H1 (cell line): ENCODE measurements at regions not wholly inside any gene's neighbourhood (a gene's known extent, or its start where the extent isn't known, plus 50 kb on each side); places are given as distances from the start of the nearest gene placed in this dataset.

Experiments
- CEBPB ChIP-seq: IDR thresholded peaks from 2 replicates; pipeline ENCODE4 v1.6.1; 2012; ENCODE audit warnings: low read depth, low read length
- CHD7 ChIP-seq: fragments of 300-600 bp; sonication (generic); IDR thresholded peaks from 2 replicates; pipeline ENCODE4 v1.7.1; 2012; ENCODE audit warnings: low read length, moderate library complexity, mild to moderate bottlenecking, inconsistent platforms; ENCODE audit not compliant: insufficient replicate concordance
- CTBP2 ChIP-seq: IDR thresholded peaks from 2 replicates; pipeline ENCODE4 v1.7.0; 2011; ENCODE audit warnings: borderline replicate concordance, mild to moderate bottlenecking, moderate library complexity, mixed read lengths, low read length; ENCODE audit not compliant: insufficient read depth, insufficient read length
- PHF8 ChIP-seq: fragments of 200-600 bp; sonication (generic); conservative IDR thresholded peaks from 2 replicates; pipeline ENCODE4 v1.7.1; 2012; ENCODE audit warnings: low read depth, mild to moderate bottlenecking, inconsistent platforms, low read length, moderate library complexity

- TF ChIP-seq CHD7 (no peak), PHF8 (no peak), CTBP2 (no peak), CEBPB (no peak)
Observed at GRCh38 chr12:97411341-97411740, 51.3 kb upstream of the RMST start (continued).
